Neural crest cell (in vitro differentiated cells): ENCODE measurements at regions not wholly inside any gene's neighbourhood (a gene's known extent, or its start where the extent isn't known, plus 50 kb on each side); places are given as distances from the start of the nearest gene placed in this dataset.
A peak's percentile ranks its signal among the peaks of the same experiment; 100 is the strongest.

Experiments used
- DNase-seq: peaks from one replicate; pipeline ENCODE4 v3.0.0; 2021; ENCODE audit warnings: low read depth, mixed read lengths, low spot score
- H3K27ac Mint-ChIP-seq: one replicate; pipeline ENCODE4 v1.8.0; 2021; ENCODE audit warnings: mild to moderate bottlenecking, mixed read lengths; ENCODE audit not compliant: unreplicated experiment
- H3K27me3 Mint-ChIP-seq: 2 replicates; pipeline ENCODE4 v1.8.0; 2021; ENCODE audit warnings: low read depth, mild to moderate bottlenecking, mixed read lengths
- H3K36me3 Mint-ChIP-seq: 2 replicates; pipeline ENCODE4 v1.8.0; 2021; ENCODE audit warnings: low read depth, mild to moderate bottlenecking, mixed read lengths
- H3K4me1 Mint-ChIP-seq: 2 replicates; pipeline ENCODE4 v1.8.0; 2021; ENCODE audit warnings: mixed read lengths
- H3K4me3 Mint-ChIP-seq: one replicate; pipeline ENCODE4 v1.8.0; 2021; ENCODE audit warnings: mild to moderate bottlenecking, mixed read lengths
- H3K9me3 Mint-ChIP-seq: 2 replicates; pipeline ENCODE4 v1.8.0; 2021; ENCODE audit warnings: mixed read lengths
- CTCF ChIP-seq: fragments of 200-600 bp; sonication (generic); conservative IDR thresholded peaks from 2 replicates; pipeline ENCODE4 v1.5.0; 2021; ENCODE audit warnings: antibody characterized with exemption, mild to moderate bottlenecking

DNA sequence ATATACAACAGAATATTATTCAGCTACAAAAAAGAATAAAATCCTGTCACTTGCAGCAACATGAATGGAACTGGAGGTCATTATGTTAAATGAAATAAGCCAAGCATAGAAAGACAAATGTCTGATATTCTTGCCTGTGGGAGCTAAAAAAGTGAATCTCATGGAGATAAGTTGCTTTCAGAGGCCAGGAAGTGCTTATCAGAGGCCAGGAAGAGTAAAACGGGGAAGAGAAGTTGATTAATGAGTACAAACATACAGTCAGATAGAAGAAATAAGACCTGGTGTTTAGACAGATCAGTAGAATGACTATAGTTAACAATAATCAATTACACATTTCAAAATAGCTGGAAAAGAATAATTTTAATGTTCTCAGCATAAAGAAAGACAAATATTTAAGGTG lies 54.4 kb upstream of the CPHXL start:
- Mint-ChIP-seq H3K27ac (no peak overlapping the region), H3K4me3 (no peak overlapping the region), H3K27me3 (peaks cover 83% of the 10 kb centered on the region), H3K9me3 (peaks cover 3% of the 10 kb centered on the region), H3K4me1 (no peaks in the 10 kb centered on the region), H3K36me3 (no peaks in the 10 kb centered on the region)
- no peak for TF ChIP-seq CTCF
- DNase-seq = no peak

GRCh38 chr16:75781683-75782343 lies 55.5 kb upstream of the CPHXL start:
- no peaks in the 10 kb centered on the region for H3K36me3 Mint-ChIP-seq
- peaks cover 81% of the 10 kb centered on the region for H3K27me3 Mint-ChIP-seq

GRCh38 chr16:75787440-75787839 lies 61.1 kb upstream of the CPHXL start:
- Mint-ChIP-seq H3K36me3 (no peaks in the 10 kb centered on the region), H3K4me3 (no peak overlapping the region), H3K9me3 (no peaks in the 10 kb centered on the region), H3K27ac (no peak overlapping the region), H3K4me1 (no peaks in the 10 kb centered on the region), H3K27me3 (peaks cover 42% of the 10 kb centered on the region)
- no peak for DNase-seq
- no peak for TF ChIP-seq CTCF

More at GRCh38 chr16:75781683-75782343, 55.5 kb upstream of the CPHXL start:
- no peak for TF ChIP-seq CTCF
- H3K4me1 Mint-ChIP-seq = no peaks in the 10 kb centered on the region
- H3K4me3 Mint-ChIP-seq = no peak overlapping the region
- H3K27ac Mint-ChIP-seq = no peak overlapping the region
- DNase-seq = no peak
- H3K9me3 Mint-ChIP-seq = peaks cover 3% of the 10 kb centered on the region

DNA sequence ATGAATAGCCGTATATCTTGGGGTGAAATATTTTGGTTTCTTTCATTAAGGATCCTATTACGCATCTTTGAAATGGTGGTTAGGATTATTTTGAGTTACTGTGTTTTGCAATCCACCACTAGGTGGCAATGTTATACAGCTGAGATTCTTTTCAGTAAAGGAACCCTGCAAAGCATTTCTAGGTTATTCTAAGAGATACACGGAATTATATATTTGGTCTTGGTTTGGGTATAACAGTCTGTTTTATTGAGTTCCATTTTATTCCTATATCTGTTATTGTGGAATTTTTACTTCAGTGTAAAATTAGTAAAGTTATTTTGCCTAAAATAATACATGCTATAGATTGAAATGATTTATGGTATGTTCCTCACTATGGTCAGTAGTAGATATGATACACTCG lies 62.9 kb upstream of the CPHXL start:
- DNase-seq = peak; percentile 28
- no peaks in the 10 kb centered on the region for H3K9me3 Mint-ChIP-seq
- H3K27ac Mint-ChIP-seq = no peak overlapping the region
- no peaks in the 10 kb centered on the region for H3K4me1 Mint-ChIP-seq
- peak; percentile 91 for TF ChIP-seq CTCF
- peaks cover 26% of the 10 kb centered on the region for H3K27me3 Mint-ChIP-seq
- no peaks in the 10 kb centered on the region for H3K36me3 Mint-ChIP-seq
- no peak overlapping the region for H3K4me3 Mint-ChIP-seq

- DNase-seq = no peak
- Mint-ChIP-seq H3K36me3 (no peaks in the 10 kb centered on the region), H3K4me1 (no peaks in the 10 kb centered on the region), H3K27me3 (peaks cover 9% of the 10 kb centered on the region), H3K4me3 (no peak overlapping the region), H3K9me3 (peaks cover 5% of the 10 kb centered on the region), H3K27ac (no peak overlapping the region)
- no peak for TF ChIP-seq CTCF
Measured at GRCh38 chr16:75792771-75793492, 66.6 kb upstream of the CPHXL start.
